GM12878 (cell line): ENCODE measurements at regions not wholly inside any gene's neighbourhood (a gene's known extent, or its start where the extent isn't known, plus 50 kb on each side); places are given as distances from the start of the nearest gene placed in this dataset.

Experiments used
- ATAC-seq: fragments of 200-7000 bp; cut with Tn5 transposase; 3 replicates; pipeline ENCODE4 v1.9.1; 2020; ENCODE audit warnings: mild to moderate bottlenecking, moderate library complexity
- BruUV-seq: library from RNA; stranded (reverse); fragments of 400-500 nt; replicated peaks from 2 replicates; lab custom pipeline; 2021; lab: Mats Ljungman, UMichigan
- CTCF ChIA-PET: fragments of 300-600 bp; sonication (Branson Sonifier 250); formaldehyde crosslinking; extraction: SDS; loops from one replicate; lab custom pipeline; 2021; ENCODE audit warnings: inconsistent platforms; lab: Yijun Ruan, JAX
- POLR2A ChIA-PET: fragments of 350-600 bp; formaldehyde crosslinking; extraction: SDS; loops from one replicate; lab custom pipeline; 2021; ENCODE audit warnings: inconsistent platforms; lab: Charles Lee
- RAD21 ChIA-PET: fragments of 300-600 bp; sonication (Branson Sonifier 250); formaldehyde crosslinking; loops from one replicate; lab custom pipeline; 2023; ENCODE audit warnings: antibody characterized with exemption; ENCODE audit not compliant: unreplicated experiment; lab: Charles Lee
- SMC1A ChIA-PET: fragments of 300-600 bp; sonication (Branson Sonifier 250); formaldehyde crosslinking; loops from one replicate; lab custom pipeline; 2023; ENCODE audit not compliant: unreplicated experiment, uncharacterized antibody; lab: Charles Lee
- DNase-seq: peaks from one replicate; pipeline ENCODE4 v3.0.0-alpha.2; 2011; ENCODE audit warnings: low read depth, low spot score
- FAIRE-seq: peaks from 3 replicates; lab custom pipeline; 2011; peaks lifted over from hg19 to GRCh38; lab: Jason Lieb, UNC
- H2AFZ ChIP-seq: 2 replicates; pipeline ENCODE4 v1.6.0; 2011; ENCODE audit warnings: low read depth, low read length, control low read depth; ENCODE audit not compliant: control insufficient read depth
- H3K27ac ChIP-seq: 2 replicates; pipeline ENCODE4 v1.5.1; 2011; ENCODE audit warnings: control low read depth; ENCODE audit not compliant: control insufficient read depth, insufficient read depth
- H3K27me3 ChIP-seq, 2 experiments: replicated peaks in 1 of 2; 2 replicates each; pipeline versions ENCODE4 v1.6.0 to v1.6.1; 2011; ENCODE audit warnings: low read length in 1 of 2; ENCODE audit not compliant: control insufficient read depth in 2 of 2, insufficient read depth in 2 of 2
- H3K36me3 ChIP-seq, 2 experiments: 2 replicates each; pipeline ENCODE4 v1.5.1; 2011; ENCODE audit warnings: low read length in 1 of 2; ENCODE audit not compliant: control insufficient read depth in 2 of 2, insufficient read depth in 2 of 2
- H3K4me1 ChIP-seq: 2 replicates; pipeline ENCODE4 v1.6.1; 2011; ENCODE audit warnings: mild to moderate bottlenecking, low read length, moderate library complexity, mixed read lengths; ENCODE audit not compliant: control insufficient read depth, insufficient read depth
- H3K4me2 ChIP-seq: 2 replicates; pipeline ENCODE4 v1.6.0; 2011; ENCODE audit warnings: control low read depth; ENCODE audit not compliant: control insufficient read depth, insufficient read depth
- H3K4me3 ChIP-seq: fragments of 200-600 bp; sonication (generic); 2 replicates; pipeline ENCODE4 v1.5.1; 2016
- H3K79me2 ChIP-seq: 2 replicates; pipeline ENCODE4 v1.6.0; 2011; ENCODE audit warnings: low read length; ENCODE audit not compliant: control insufficient read depth, insufficient read depth
- H3K9ac ChIP-seq: 2 replicates; pipeline ENCODE4 v1.8.0; 2011; ENCODE audit warnings: low read length, control low read depth, mixed read lengths; ENCODE audit not compliant: control insufficient read depth, insufficient read depth
- H3K9me3 ChIP-seq: replicated peaks from 3 replicates; pipeline ENCODE4 v1.5.1; 2011; ENCODE audit warnings: mild to moderate bottlenecking, low read length; ENCODE audit not compliant: control insufficient read depth, insufficient read depth
- H4K20me1 ChIP-seq: 2 replicates; pipeline ENCODE4 v1.6.0; 2011; ENCODE audit not compliant: control insufficient read depth, insufficient read depth
- BMI1 ChIP-seq: fragments of 450-650 bp; IDR thresholded peaks from 2 replicates; pipeline ENCODE4 v1.6.1; 2016; ENCODE audit warnings: mild to moderate bottlenecking, moderate library complexity, borderline replicate concordance
- EZH2 ChIP-seq: IDR thresholded peaks from 2 replicates; pipeline ENCODE4 v1.6.1; 2012; ENCODE audit warnings: low read depth, mild to moderate bottlenecking, control low read depth, inconsistent platforms, low read length, borderline replicate concordance; ENCODE audit not compliant: control insufficient read depth
- FOS ChIP-seq: IDR thresholded peaks from 3 replicates; pipeline ENCODE4 v1.6.1; 2011; ENCODE audit warnings: borderline replicate concordance; ENCODE audit not compliant: insufficient read length; ENCODE audit errors: extremely low read depth
- NFIC ChIP-seq: IDR thresholded peaks from 2 replicates; pipeline ENCODE4 v1.6.1; 2012; ENCODE audit warnings: low read depth, mild to moderate bottlenecking, inconsistent platforms, low read length, moderate library complexity
- NFYB ChIP-seq: IDR thresholded peaks from 2 replicates; pipeline ENCODE4 v1.6.1; 2011; ENCODE audit warnings: low read depth, mild to moderate bottlenecking, low read length, improper control_type of control experiment, moderate library complexity; ENCODE audit not compliant: insufficient read depth
- SIX5 ChIP-seq: IDR thresholded peaks from 2 replicates; pipeline ENCODE4 v1.6.1; 2011; ENCODE audit warnings: mild to moderate bottlenecking, low read depth, low read length, moderate library complexity; ENCODE audit not compliant: severe bottlenecking
- SMAD5 ChIP-seq: IDR thresholded peaks from 2 replicates; pipeline ENCODE4 v1.6.1; 2016; ENCODE audit warnings: antibody characterized with exemption, low read depth
- TARDBP ChIP-seq: IDR thresholded peaks from 2 replicates; pipeline ENCODE4 v1.6.1; 2016; ENCODE audit warnings: borderline replicate concordance
- ZBTB40 ChIP-seq: fragments of 450-650 bp; IDR thresholded peaks from 2 replicates; pipeline ENCODE4 v1.6.1; 2016; ENCODE audit warnings: mild to moderate bottlenecking, moderate library complexity, borderline replicate concordance
- ZZZ3 ChIP-seq: IDR thresholded peaks from 2 replicates; pipeline ENCODE4 v1.6.1; 2011; ENCODE audit warnings: low read depth; ENCODE audit not compliant: control insufficient read depth, insufficient read length
- WGBS: methylation state at CpG from one replicate; pipeline ENCODE4 v1.1.6; 2016; ENCODE audit warnings: low lambda C conversion rate; ENCODE audit not compliant: insufficient replicate concordance, insufficient coverage; ENCODE audit errors: missing lambda C conversion rate; 5-methylcytosine and 5-hydroxymethylcytosine counted together
- in situ Hi-C: fragments of 300-500 bp; cut with MboI; formaldehyde crosslinking; loops from 9 replicates; pipeline ENCODE4 v1.14.3; 2018; ENCODE audit warnings: mixed read lengths
- intact Hi-C: fragments of 100-400 bp; cut with micrococcal nuclease; formaldehyde crosslinking; loops from one replicate; pipeline ENCODE4 v1.14.2; 2022; ENCODE audit not compliant: unreplicated experiment
- TF ChIP-seq, protein P1 (sequence below): fragments of 450-650 bp; formaldehyde crosslinking; IDR thresholded peaks from 2 replicates; pipeline ENCODE4 v1.4.0; 2022; ENCODE audit warnings: mild to moderate bottlenecking, moderate library complexity

GRCh38 chr21:35225573-35225972 is 176.5 kb upstream of the RUNX1 start:
- DNase-seq (no peak), FAIRE-seq (no peak), ATAC-seq (no peak)
- H4K20me1 ChIP-seq, result no peaks in the 10 kb centered on the region
- ChIA-PET POLR2A (no interaction called here), SMC1A (no interaction called here), CTCF (no interaction called here), RAD21 (no interaction called here)
- no peaks in the 10 kb centered on the region; the same call in 2 of the 3 replicates for H3K9me3 ChIP-seq
- H3K9ac ChIP-seq, result no peak overlapping the region
- H3K27ac ChIP-seq, result no peak overlapping the region
- no peak overlapping the region for H3K4me3 ChIP-seq
- no peaks in the 10 kb centered on the region for H3K79me2 ChIP-seq
- no peak overlapping the region for H2AFZ ChIP-seq
- no peaks in the 10 kb centered on the region for H3K36me3 ChIP-seq
- BruUV-seq, result no TSS peak
- 82% methylated on average over 6 of the region's 6 CpGs for WGBS
- H3K27me3 ChIP-seq, result no peaks in the 10 kb centered on the region
- in situ Hi-C loops (no loop called here), intact Hi-C loops (no loop called here)
- peaks cover 30% of the 10 kb centered on the region for H3K4me1 ChIP-seq
- no peak for TF ChIP-seq FOS
- no peak for TF ChIP-seq BMI1
- TF ChIP-seq, protein P1, sequence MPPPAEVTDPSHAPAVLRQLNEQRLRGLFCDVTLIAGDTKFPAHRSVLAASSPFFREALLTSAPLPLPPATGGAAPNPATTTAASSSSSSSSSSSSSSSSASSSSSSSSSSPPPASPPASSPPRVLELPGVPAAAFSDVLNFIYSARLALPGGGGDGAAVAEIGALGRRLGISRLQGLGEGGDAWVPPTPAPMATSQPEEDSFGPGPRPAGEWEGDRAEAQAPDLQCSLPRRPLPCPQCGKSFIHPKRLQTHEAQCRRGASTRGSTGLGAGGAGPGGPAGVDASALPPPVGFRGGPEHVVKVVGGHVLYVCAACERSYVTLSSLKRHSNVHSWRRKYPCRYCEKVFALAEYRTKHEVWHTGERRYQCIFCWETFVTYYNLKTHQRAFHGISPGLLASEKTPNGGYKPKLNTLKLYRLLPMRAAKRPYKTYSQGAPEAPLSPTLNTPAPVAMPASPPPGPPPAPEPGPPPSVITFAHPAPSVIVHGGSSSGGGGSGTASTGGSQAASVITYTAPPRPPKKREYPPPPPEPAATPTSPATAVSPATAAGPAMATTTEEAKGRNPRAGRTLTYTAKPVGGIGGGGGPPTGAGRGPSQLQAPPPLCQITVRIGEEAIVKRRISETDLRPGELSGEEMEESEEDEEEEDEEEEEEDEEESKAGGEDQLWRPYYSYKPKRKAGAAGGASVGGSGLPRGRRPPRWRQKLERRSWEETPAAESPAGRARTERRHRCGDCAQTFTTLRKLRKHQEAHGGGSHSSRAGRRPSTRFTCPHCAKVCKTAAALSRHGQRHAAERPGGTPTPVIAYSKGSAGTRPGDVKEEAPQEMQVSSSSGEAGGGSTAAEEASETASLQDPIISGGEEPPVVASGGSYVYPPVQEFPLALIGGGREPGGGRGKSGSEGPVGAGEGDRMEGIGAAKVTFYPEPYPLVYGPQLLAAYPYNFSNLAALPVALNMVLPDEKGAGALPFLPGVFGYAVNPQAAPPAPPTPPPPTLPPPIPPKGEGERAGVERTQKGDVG, result no peak
- TF ChIP-seq NFIC, result no peak
- no peak for TF ChIP-seq SMAD5
- TF ChIP-seq ZZZ3, result no peak
- TF ChIP-seq TARDBP, result no peak
- TF ChIP-seq SIX5, result no peak
- no peak for TF ChIP-seq EZH2
- no peak for TF ChIP-seq NFYB
- no peak for TF ChIP-seq ZBTB40
- H3K4me2 ChIP-seq, result no peak overlapping the region
